GM18873 (cell line): ENCODE measurements at regions not wholly inside any gene's neighbourhood (a gene's known extent, or its start where the extent isn't known, plus 50 kb on each side); places are given as distances from the start of the nearest gene placed in this dataset.
"Not testable (repeated sequence)": the region's sequence is repeated elsewhere in the genome, so short reads cannot be mapped to it uniquely, and the experiment has no call there.

Experiments
- ATAC-seq: cut with Tn5 transposase; IDR thresholded peaks from one replicate; pipeline ENCODE4 v1.9.1; 2021; ENCODE audit warnings: mild to moderate bottlenecking, moderate library complexity, moderate number of reproducible peaks; ENCODE audit not compliant: unreplicated experiment, low FRiP score

- ATAC-seq, result no peak
These were observed 948.2 kb upstream of the FAM98A start for GRCh38 chr2:34547340-34547739.

- ATAC-seq, result no peak
These were observed 946.5 kb upstream of the FAM98A start for GRCh38 chr2:34545486-34546136.

GRCh38 chr2:34534761-34535160 lies 935.7 kb upstream of the FAM98A start:
- ATAC-seq, result no peak

GRCh38 chr2:34534341-34534740 lies 935.2 kb upstream of the FAM98A start:
- no peak for ATAC-seq

- no peak for ATAC-seq
These were observed 934.6 kb upstream of the FAM98A start for GRCh38 chr2:34533585-34534183.

- ATAC-seq, result no peak
These were observed 930.9 kb upstream of the FAM98A start for GRCh38 chr2:34529965-34530364.

GRCh38 chr2:34523958-34524514 lies 924.9 kb upstream of the FAM98A start:
- ATAC-seq, result no peak

- ATAC-seq, result no peak
These were observed 920.6 kb upstream of the FAM98A start for GRCh38 chr2:34519659-34520058.

GRCh38 chr2:34498561-34498960 lies 899.5 kb upstream of the FAM98A start:
- ATAC-seq, result no peak

- ATAC-seq, result not testable (repeated sequence)
These were observed 895.1 kb upstream of the FAM98A start for GRCh38 chr2:34494192-34494591.

- ATAC-seq, result no peak
These were observed 893.7 kb upstream of the FAM98A start for GRCh38 chr2:34492561-34493455.

GRCh38 chr2:34486965-34487364 lies 887.9 kb upstream of the FAM98A start:
- ATAC-seq, result no peak

GRCh38 chr2:34481542-34481941 lies 882.4 kb upstream of the FAM98A start:
- no peak for ATAC-seq

- ATAC-seq, result no peak
These were observed 881.3 kb upstream of the FAM98A start for GRCh38 chr2:34480366-34480765.

- no peak for ATAC-seq
These were observed 876.1 kb upstream of the FAM98A start for GRCh38 chr2:34475156-34475555.

GRCh38 chr2:34474646-34475045 lies 875.5 kb upstream of the FAM98A start:
- no peak for ATAC-seq

- no peak for ATAC-seq
These were observed 848.0 kb upstream of the FAM98A start for GRCh38 chr2:34447097-34447496.

GRCh38 chr2:34423301-34423700 lies 824.2 kb upstream of the FAM98A start:
- no peak for ATAC-seq

- ATAC-seq, result no peak
These were observed 820.8 kb upstream of the FAM98A start for GRCh38 chr2:34419856-34420255.

- ATAC-seq, result no peak
These were observed 817.8 kb upstream of the FAM98A start for GRCh38 chr2:34416856-34417255.

GRCh38 chr2:34414856-34415255 lies 815.8 kb upstream of the FAM98A start:
- no peak for ATAC-seq
